DOHH2 (cell line): ENCODE measurements at regions not wholly inside any gene's neighbourhood (a gene's known extent, or its start where the extent isn't known, plus 50 kb on each side); places are given as distances from the start of the nearest gene placed in this dataset.

Experiments
- H3F3A ChIP-seq: fragments of 200-600 bp; sonication (generic), shearing (Covaris generic); 2 replicates; pipeline ENCODE4 v1.6.0; 2016; ENCODE audit warnings: antibody characterized with exemption, mild to moderate bottlenecking; ENCODE audit not compliant: control insufficient read depth, insufficient read depth
- H3K27ac ChIP-seq: fragments of 200-600 bp; sonication (generic); 2 replicates; pipeline ENCODE4 v1.5.1; 2014; ENCODE audit warnings: low read depth, mild to moderate bottlenecking, low read length, moderate library complexity
- H3K27me3 ChIP-seq: fragments of 200-600 bp; sonication (generic); 2 replicates; pipeline ENCODE4 v1.6.1; 2014; ENCODE audit warnings: mild to moderate bottlenecking, low read length, mixed read lengths; ENCODE audit not compliant: control insufficient read depth
- H3K36me3 ChIP-seq: fragments of 200-600 bp; sonication (generic); 2 replicates; pipeline ENCODE4 v1.6.1; 2014; ENCODE audit warnings: mild to moderate bottlenecking, low read length, moderate library complexity, mixed read lengths; ENCODE audit not compliant: control insufficient read depth
- H3K4me1 ChIP-seq: fragments of 200-600 bp; sonication (generic); 2 replicates; pipeline ENCODE4 v1.6.1; 2014; ENCODE audit warnings: mild to moderate bottlenecking, low read length, mixed read lengths; ENCODE audit not compliant: control insufficient read depth
- H3K4me2 ChIP-seq: fragments of 200-600 bp; sonication (generic); 2 replicates; pipeline ENCODE4 v1.6.0; 2014; ENCODE audit warnings: mild to moderate bottlenecking, low read length, moderate library complexity
- H3K4me3 ChIP-seq: fragments of 200-600 bp; sonication (generic); 2 replicates; pipeline ENCODE4 v1.5.1; 2014; ENCODE audit warnings: mild to moderate bottlenecking, low read length, mixed read lengths
- H3K79me2 ChIP-seq: fragments of 200-600 bp; sonication (generic); 2 replicates; pipeline ENCODE4 v1.6.1; 2014; ENCODE audit warnings: mild to moderate bottlenecking, low read length, mixed read lengths; ENCODE audit not compliant: control insufficient read depth
- H3K9me2 ChIP-seq: fragments of 200-600 bp; sonication (generic); replicated peaks from 2 replicates; pipeline ENCODE4 v1.6.1; 2014; ENCODE audit warnings: mild to moderate bottlenecking, low read length, mixed read lengths; ENCODE audit not compliant: control insufficient read depth
- H3K9me3 ChIP-seq: fragments of 200-600 bp; sonication (generic); 2 replicates; pipeline ENCODE4 v1.6.1; 2014; ENCODE audit warnings: antibody characterized with exemption, low read length, mixed read lengths; ENCODE audit not compliant: control insufficient read depth, insufficient read depth
- H4K20me1 ChIP-seq: fragments of 200-600 bp; sonication (generic); 2 replicates; pipeline ENCODE4 v1.6.0; 2014; ENCODE audit warnings: low read depth, mild to moderate bottlenecking, antibody characterized with exemption, low read length, moderate library complexity; ENCODE audit not compliant: control insufficient read depth, insufficient read depth
- CTCF ChIP-seq: fragments of 200-600 bp; sonication (generic); IDR thresholded peaks from one replicate; pipeline ENCODE4 v1.5.1; 2014; ENCODE audit warnings: antibody characterized with exemption, mild to moderate bottlenecking, low read depth, low read length; ENCODE audit not compliant: poor library complexity, severe bottlenecking
- EZH2phosphoT487 ChIP-seq: fragments of 200-600 bp; sonication (generic); IDR thresholded peaks from 2 replicates; pipeline ENCODE4 v1.6.1; 2017; ENCODE audit warnings: borderline replicate concordance, mild to moderate bottlenecking, antibody characterized with exemption, low read length, moderate library complexity, mixed read lengths

DNA sequence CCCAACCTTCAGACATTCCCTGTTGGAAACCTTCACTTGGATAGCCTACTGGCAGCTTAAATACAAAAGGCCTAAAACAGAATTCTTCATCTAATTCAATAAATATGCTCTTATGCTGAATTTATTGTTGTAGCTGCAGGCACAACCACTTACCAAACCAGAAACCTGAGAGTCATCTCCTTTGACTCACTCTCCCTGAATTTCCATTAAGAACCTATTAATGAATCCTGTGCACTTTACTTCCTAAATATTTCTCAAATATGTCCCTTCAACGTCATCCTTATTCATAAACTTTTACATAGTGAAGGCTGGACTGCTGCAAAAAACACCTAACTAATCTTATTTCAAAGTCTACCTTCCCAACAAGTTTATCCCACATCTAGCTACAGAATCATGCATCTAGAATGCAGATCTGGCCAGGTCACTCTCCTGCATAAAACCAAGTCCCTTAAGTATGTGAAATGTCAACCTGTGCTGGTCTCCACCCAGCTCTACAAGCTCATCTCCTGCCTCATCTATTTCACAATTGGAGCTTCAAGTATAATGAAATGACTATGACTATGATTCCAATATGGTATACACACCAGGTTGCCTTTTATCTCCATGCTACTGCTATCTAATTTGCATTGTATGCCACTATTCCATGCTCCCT is 354.2 kb downstream of the ZEB2 start:
- H3K9me2 ChIP-seq, result no peaks in the 10 kb centered on the region
- no peak overlapping the region for H3K4me2 ChIP-seq
- no peaks in the 10 kb centered on the region for H3K27me3 ChIP-seq
- H3K36me3 ChIP-seq, result no peaks in the 10 kb centered on the region
- no peaks in the 10 kb centered on the region for H4K20me1 ChIP-seq
- no peak overlapping the region for H3K4me3 ChIP-seq
- no peaks in the 10 kb centered on the region for H3K79me2 ChIP-seq
- TF ChIP-seq EZH2phosphoT487, result no peak
- no peaks in the 10 kb centered on the region for H3K9me3 ChIP-seq
- H3K4me1 ChIP-seq, result no peaks in the 10 kb centered on the region; the same call in 1 of the 2 replicates
- H3K27ac ChIP-seq, result no peak overlapping the region
- no peaks in the 10 kb centered on the region for H3F3A ChIP-seq

DNA sequence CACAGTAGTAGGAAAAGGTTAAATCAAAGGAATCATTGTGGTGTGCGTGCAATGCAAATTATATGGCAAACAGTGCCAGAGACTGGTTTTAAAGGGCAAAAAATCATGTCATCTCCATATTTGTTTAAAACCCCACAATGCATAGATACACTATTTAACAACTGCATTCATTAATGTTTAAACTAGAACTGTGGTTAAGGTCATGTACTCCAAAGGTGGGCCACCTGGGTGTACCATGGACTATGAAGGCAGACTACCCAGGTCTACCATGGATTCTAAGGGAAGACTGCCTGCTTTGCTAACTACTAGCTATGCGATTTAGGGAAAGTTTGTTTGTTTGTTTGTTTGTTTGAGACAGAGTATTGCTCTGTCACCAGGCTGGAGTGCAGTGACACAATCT is 356.3 kb downstream of the ZEB2 start:
- Histone ChIP-seq H3K36me3 (no peaks in the 10 kb centered on the region), H3K4me2 (no peak overlapping the region), H3K27me3 (no peaks in the 10 kb centered on the region), H3K4me3 (no peak overlapping the region), H4K20me1 (no peaks in the 10 kb centered on the region), H3K79me2 (no peaks in the 10 kb centered on the region), H3K9me2 (no peaks in the 10 kb centered on the region), H3K27ac (no peak overlapping the region), H3K9me3 (no peaks in the 10 kb centered on the region), H3K4me1 (no peaks in the 10 kb centered on the region; the same call in 1 of the 2 replicates), H3F3A (no peaks in the 10 kb centered on the region)
- TF ChIP-seq EZH2phosphoT487, result no peak
- TF ChIP-seq CTCF, result no peak

GRCh38 chr2:144162652-144163051 is 357.3 kb downstream of the ZEB2 start:
- no peak overlapping the region for H3K27ac ChIP-seq
- no peaks in the 10 kb centered on the region for H3K79me2 ChIP-seq

More at GRCh38 chr2:144162652-144163051, 357.3 kb downstream of the ZEB2 start:
- Histone ChIP-seq H3K4me1 (no peaks in the 10 kb centered on the region; the same call in 1 of the 2 replicates), H3K27me3 (no peaks in the 10 kb centered on the region), H3F3A (no peaks in the 10 kb centered on the region), H3K9me3 (no peaks in the 10 kb centered on the region), H3K36me3 (no peaks in the 10 kb centered on the region), H3K4me2 (no peak overlapping the region), H3K4me3 (no peak overlapping the region), H4K20me1 (no peaks in the 10 kb centered on the region), H3K9me2 (no peaks in the 10 kb centered on the region)
- peak; percentile 70 for TF ChIP-seq CTCF
- TF ChIP-seq EZH2phosphoT487, result no peak
